Osteocyte (in vitro differentiated cells): ENCODE measurements at regions not wholly inside any gene's neighbourhood (a gene's known extent, or its start where the extent isn't known, plus 50 kb on each side); places are given as distances from the start of the nearest gene placed in this dataset.

ENCODE experiments used
- DNase-seq: peaks from one replicate; pipeline ENCODE4 v3.0.0; 2021; ENCODE audit warnings: mixed read lengths; ENCODE audit not compliant: unreplicated experiment; ENCODE audit errors: extremely low spot score
- H3K27ac Mint-ChIP-seq: one replicate; pipeline ENCODE4 v1.8.0; 2021; ENCODE audit warnings: mild to moderate bottlenecking, mixed read lengths; ENCODE audit not compliant: unreplicated experiment
- H3K27me3 Mint-ChIP-seq: one replicate; pipeline ENCODE4 v1.8.0; 2021; ENCODE audit warnings: mixed read lengths; ENCODE audit not compliant: unreplicated experiment
- H3K36me3 Mint-ChIP-seq: one replicate; pipeline ENCODE4 v1.8.0; 2021; ENCODE audit warnings: mixed read lengths; ENCODE audit not compliant: unreplicated experiment
- H3K4me1 Mint-ChIP-seq: one replicate; pipeline ENCODE4 v1.8.0; 2021; ENCODE audit warnings: mixed read lengths; ENCODE audit not compliant: unreplicated experiment
- H3K4me3 Mint-ChIP-seq: one replicate; pipeline ENCODE4 v1.8.0; 2021; ENCODE audit warnings: mild to moderate bottlenecking, moderate library complexity, mixed read lengths; ENCODE audit not compliant: unreplicated experiment
- H3K9me3 Mint-ChIP-seq: one replicate; pipeline ENCODE4 v1.8.0; 2021; ENCODE audit warnings: mixed read lengths; ENCODE audit not compliant: unreplicated experiment
- CTCF ChIP-seq: fragments of 200-600 bp; sonication (generic); IDR thresholded peaks from 2 replicates; pipeline ENCODE4 v1.5.0; 2021; ENCODE audit warnings: antibody characterized with exemption, mild to moderate bottlenecking, moderate library complexity

- Mint-ChIP-seq H3K9me3 (no peaks in the 10 kb centered on the region), H3K27me3 (no peaks in the 10 kb centered on the region), H3K4me1 (peaks cover 11% of the 10 kb centered on the region), H3K4me3 (no peak overlapping the region), H3K36me3 (no peaks in the 10 kb centered on the region), H3K27ac (no peak overlapping the region)
- no peak for DNase-seq
- no peak for TF ChIP-seq CTCF
Measured at GRCh38 chr21:28798798-28799197, 193.9 kb downstream of the LTN1 start.

GRCh38 chr21:28795251-28795650 lies 197.4 kb downstream of the LTN1 start:
- no peaks in the 10 kb centered on the region for H3K9me3 Mint-ChIP-seq
- H3K36me3 Mint-ChIP-seq = no peaks in the 10 kb centered on the region
- peaks cover 11% of the 10 kb centered on the region for H3K4me1 Mint-ChIP-seq
- no peak for TF ChIP-seq CTCF
- H3K27me3 Mint-ChIP-seq = no peaks in the 10 kb centered on the region
- no peak overlapping the region for H3K4me3 Mint-ChIP-seq
- no peak overlapping the region for H3K27ac Mint-ChIP-seq
- no peak for DNase-seq

GRCh38 chr21:28794371-28794851 lies 198.3 kb downstream of the LTN1 start:
- Mint-ChIP-seq H3K36me3 (no peaks in the 10 kb centered on the region), H3K4me3 (no peak overlapping the region), H3K27ac (no peak overlapping the region), H3K9me3 (no peaks in the 10 kb centered on the region), H3K27me3 (no peaks in the 10 kb centered on the region), H3K4me1 (peaks cover 11% of the 10 kb centered on the region)
- TF ChIP-seq CTCF = no peak
- no peak for DNase-seq

- peaks cover 7% of the 10 kb centered on the region for H3K4me1 Mint-ChIP-seq
- no peak overlapping the region for H3K4me3 Mint-ChIP-seq
- DNase-seq = no peak
- no peak overlapping the region for H3K27ac Mint-ChIP-seq
- H3K36me3 Mint-ChIP-seq = no peaks in the 10 kb centered on the region
- H3K27me3 Mint-ChIP-seq = no peaks in the 10 kb centered on the region
- peak; percentile 59 for TF ChIP-seq CTCF
- no peaks in the 10 kb centered on the region for H3K9me3 Mint-ChIP-seq
Measured at GRCh38 chr21:28793043-28793442, 199.6 kb downstream of the LTN1 start.

- H3K27me3 Mint-ChIP-seq = no peaks in the 10 kb centered on the region
- no peak for DNase-seq
- H3K27ac Mint-ChIP-seq = no peak overlapping the region
- peaks cover 7% of the 10 kb centered on the region for H3K4me1 Mint-ChIP-seq
- H3K36me3 Mint-ChIP-seq = no peaks in the 10 kb centered on the region
- H3K9me3 Mint-ChIP-seq = no peaks in the 10 kb centered on the region
- no peak for TF ChIP-seq CTCF
- H3K4me3 Mint-ChIP-seq = no peak overlapping the region
Measured at GRCh38 chr21:28791595-28792282, 200.9 kb downstream of the LTN1 start.
